Trophoblast cell (in vitro differentiated cells and primary cell): ENCODE measurements at regions not wholly inside any gene's neighbourhood (a gene's known extent, or its start where the extent isn't known, plus 50 kb on each side); places are given as distances from the start of the nearest gene placed in this dataset.
"Not testable (repeated sequence)": the region's sequence is repeated elsewhere in the genome, so short reads cannot be mapped to it uniquely, and the experiment has no call there.

Experiments
- DNase-seq, 2 donors: peaks; one replicate each; pipeline ENCODE4 v3.0.0-alpha.2; 2016
- H2AFZ ChIP-seq: 2 replicates; pipeline ENCODE4 v1.6.1; 2013; ENCODE audit warnings: low read length, moderate library complexity, mild to moderate bottlenecking; ENCODE audit not compliant: insufficient read depth, poor library complexity
- H2AK5ac ChIP-seq: 2 replicates; pipeline ENCODE4 v1.6.1; 2013; ENCODE audit warnings: mild to moderate bottlenecking, low read length
- H2BK120ac ChIP-seq: 2 replicates; pipeline ENCODE4 v1.6.1; 2013; ENCODE audit warnings: low read length, mild to moderate bottlenecking, moderate library complexity; ENCODE audit not compliant: insufficient read depth, poor library complexity
- H2BK12ac ChIP-seq: 2 replicates; pipeline ENCODE4 v1.6.1; 2013; ENCODE audit warnings: mild to moderate bottlenecking, low read length, moderate library complexity
- H2BK5ac ChIP-seq: 2 replicates; pipeline ENCODE4 v1.6.1; 2013; ENCODE audit warnings: low read length, low read depth, moderate library complexity, mild to moderate bottlenecking; ENCODE audit not compliant: poor library complexity
- H3K14ac ChIP-seq: 2 replicates; pipeline ENCODE4 v1.6.1; 2013; ENCODE audit warnings: mild to moderate bottlenecking, low read length
- H3K18ac ChIP-seq: 2 replicates; pipeline ENCODE4 v1.6.1; 2013; ENCODE audit warnings: mild to moderate bottlenecking, low read length
- H3K23ac ChIP-seq: 2 replicates; pipeline ENCODE4 v1.6.1; 2013; ENCODE audit warnings: low read length
- H3K27ac ChIP-seq: 2 replicates; pipeline ENCODE4 v1.5.1; 2013; ENCODE audit warnings: low read depth, mild to moderate bottlenecking, inconsistent platforms, low read length, moderate library complexity
- H3K27me3 ChIP-seq: 2 replicates; pipeline ENCODE4 v1.6.1; 2013; ENCODE audit warnings: inconsistent platforms, mild to moderate bottlenecking, low read length, moderate library complexity; ENCODE audit not compliant: insufficient read depth
- H3K36me3 ChIP-seq, 2 experiments: 1 replicate in 1 of 2; 2 replicates in 1 of 2; pipeline ENCODE4 v1.6.1; 2013; ENCODE audit warnings: low read length in 2 of 2, mild to moderate bottlenecking in 2 of 2, moderate library complexity in 1 of 2; ENCODE audit not compliant: insufficient read depth in 2 of 2, control insufficient read depth in 1 of 2
- H3K4ac ChIP-seq: 2 replicates; pipeline ENCODE4 v1.6.1; 2013; ENCODE audit warnings: low read depth, mild to moderate bottlenecking, low read length, moderate library complexity
- H3K4me1 ChIP-seq, 2 experiments: 1 replicate in 1 of 2; 2 replicates in 1 of 2; pipeline ENCODE4 v1.6.1; 2013; ENCODE audit warnings: low read length in 2 of 2, mild to moderate bottlenecking in 2 of 2, moderate library complexity in 1 of 2; ENCODE audit not compliant: insufficient read depth in 2 of 2, control insufficient read depth in 1 of 2
- H3K4me2 ChIP-seq: 2 replicates; pipeline ENCODE4 v1.6.1; 2013; ENCODE audit warnings: inconsistent platforms, mild to moderate bottlenecking, low read length, moderate library complexity
- H3K4me3 ChIP-seq: 2 replicates; pipeline ENCODE4 v1.5.1; 2013; ENCODE audit warnings: mild to moderate bottlenecking, low read depth, low read length, inconsistent platforms
- H3K79me1 ChIP-seq: one replicate; pipeline ENCODE4 v1.6.1; 2013; ENCODE audit warnings: low read length
- H3K79me2 ChIP-seq: 2 replicates; pipeline ENCODE4 v1.6.1; 2013; ENCODE audit warnings: low read length, mild to moderate bottlenecking; ENCODE audit not compliant: control insufficient read depth, insufficient read depth, poor library complexity
- H3K9ac ChIP-seq: 2 replicates; pipeline ENCODE4 v1.6.1; 2013; ENCODE audit warnings: mild to moderate bottlenecking, low read length
- H3K9me3 ChIP-seq: 2 replicates; pipeline ENCODE4 v1.6.1; 2013; ENCODE audit warnings: low read depth, mild to moderate bottlenecking, control low read depth, inconsistent platforms, low read length; ENCODE audit not compliant: insufficient read depth
- H4K12ac ChIP-seq: 2 replicates; pipeline ENCODE4 v1.6.1; 2013; ENCODE audit warnings: low read depth, mild to moderate bottlenecking, low read length, moderate library complexity
- H4K8ac ChIP-seq: 2 replicates; pipeline ENCODE4 v1.6.1; 2013; ENCODE audit warnings: low read depth, mild to moderate bottlenecking, low read length, moderate library complexity
- H4K91ac ChIP-seq: one replicate; pipeline ENCODE4 v1.6.1; 2013; ENCODE audit warnings: low read depth, mild to moderate bottlenecking, low read length, moderate library complexity
- WGBS: extraction: QIAGEN DNeasy Blood & Tissue Kit; methylation state at CpG from one replicate; pipeline ENCODE4 v1.1.7; 2013; ENCODE audit warnings: missing lambda C conversion rate; ENCODE audit not compliant: insufficient read length, insufficient coverage; ENCODE audit errors: extremely low coverage; 5-methylcytosine and 5-hydroxymethylcytosine counted together

GRCh38 chr20:29871816-29872215 is 1385.6 kb upstream of the DEFB115 start:
- WGBS: no CpG with 5 or more reads among the region's 2 CpGs
- H2BK12ac ChIP-seq, H2AFZ ChIP-seq, H3K4me1 ChIP-seq, H3K27me3 ChIP-seq, H3K9ac ChIP-seq, H3K27ac ChIP-seq, H4K12ac ChIP-seq, H4K8ac ChIP-seq, H3K79me1 ChIP-seq, H3K4ac ChIP-seq, H3K79me2 ChIP-seq, H3K4me3 ChIP-seq, H3K4me2 ChIP-seq, DNase-seq, H3K36me3 ChIP-seq, H2AK5ac ChIP-seq, H2BK5ac ChIP-seq, H3K14ac ChIP-seq, H3K23ac ChIP-seq, H2BK120ac ChIP-seq, H4K91ac ChIP-seq, H3K18ac ChIP-seq: not testable (repeated sequence)
- peaks cover 29% of the 10 kb centered on the region for H3K9me3 ChIP-seq

- Histone ChIP-seq H2AFZ (no peak overlapping the region), H4K91ac (no peak overlapping the region), H3K4ac (no peak overlapping the region), H3K79me1 (no peaks in the 10 kb centered on the region), H3K4me2 (no peak overlapping the region), H2BK5ac (no peak overlapping the region), H2BK12ac (no peak overlapping the region), H3K36me3 (no peaks in the 10 kb centered on the region), H3K4me3 (peak overlapping the region; percentile 4), H2BK120ac (no peak overlapping the region), H2AK5ac (no peak overlapping the region), H3K23ac (no peak overlapping the region), H3K27ac (no peak overlapping the region), H4K8ac (no peak overlapping the region), H3K4me1 (no peaks in the 10 kb centered on the region), H3K9ac (no peak overlapping the region), H3K9me3 (peaks cover 42% of the 10 kb centered on the region), H3K14ac (no peak overlapping the region), H3K27me3 (no peaks in the 10 kb centered on the region), H4K12ac (no peak overlapping the region), H3K79me2 (no peaks in the 10 kb centered on the region), H3K18ac (no peak overlapping the region)
- peak in 1 of 2 donors; percentile 42 for DNase-seq
- no CpG with 5 or more reads among the region's 28 CpGs for WGBS
These were observed 1383.5 kb upstream of the DEFB115 start for GRCh38 chr20:29873946-29874345.

GRCh38 chr20:29874476-29875202 is 1382.8 kb upstream of the DEFB115 start:
- H3K14ac ChIP-seq: no peak overlapping the region
- no peak overlapping the region for H3K9ac ChIP-seq
- no peak overlapping the region for H3K23ac ChIP-seq
- H2BK120ac ChIP-seq: no peak overlapping the region
- H2AK5ac ChIP-seq: no peak overlapping the region
- no peak for DNase-seq
- H3K79me1 ChIP-seq: no peaks in the 10 kb centered on the region
- H3K4ac ChIP-seq: no peak overlapping the region
- H4K12ac ChIP-seq: no peak overlapping the region
- no peaks in the 10 kb centered on the region for H3K36me3 ChIP-seq
- no peak overlapping the region for H2BK5ac ChIP-seq
- no peak overlapping the region for H3K4me3 ChIP-seq
- no peak overlapping the region for H2AFZ ChIP-seq
- no peaks in the 10 kb centered on the region for H3K4me1 ChIP-seq
- no peaks in the 10 kb centered on the region for H3K79me2 ChIP-seq
- H2BK12ac ChIP-seq: no peak overlapping the region
- no peak overlapping the region for H3K4me2 ChIP-seq
- H3K27me3 ChIP-seq: no peaks in the 10 kb centered on the region
- no peak overlapping the region for H3K18ac ChIP-seq
- H4K8ac ChIP-seq: no peak overlapping the region
- H4K91ac ChIP-seq: no peak overlapping the region
- H3K27ac ChIP-seq: no peak overlapping the region
- H3K9me3 ChIP-seq: peaks cover 45% of the 10 kb centered on the region
- WGBS: no CpG with 5 or more reads among the region's 25 CpGs

GRCh38 chr20:29875321-29876083 is 1382.0 kb upstream of the DEFB115 start:
- H4K91ac ChIP-seq, H3K27me3 ChIP-seq, H3K27ac ChIP-seq, H3K9ac ChIP-seq, H3K4me1 ChIP-seq, H2BK12ac ChIP-seq, H2AK5ac ChIP-seq, H3K18ac ChIP-seq, H3K79me2 ChIP-seq, H3K14ac ChIP-seq, H4K8ac ChIP-seq, H3K4me3 ChIP-seq, H3K4me2 ChIP-seq, H4K12ac ChIP-seq, DNase-seq, H3K36me3 ChIP-seq, H2AFZ ChIP-seq, H3K79me1 ChIP-seq, H3K23ac ChIP-seq, H2BK5ac ChIP-seq, H3K4ac ChIP-seq, H2BK120ac ChIP-seq: not testable (repeated sequence)
- H3K9me3 ChIP-seq: peaks cover 45% of the 10 kb centered on the region
- no CpG with 5 or more reads among the region's 27 CpGs for WGBS
